ENCODE measurements at regions not wholly inside any gene's neighbourhood (a gene's known extent, or its start where the extent isn't known, plus 50 kb on each side); places are given as distances from the start of the nearest gene placed in this dataset.

GRCh38 chr7:42991913-42992591 is 59.9 kb downstream of the MRPL32 start:
- Histone ChIP-seq H3K14ac (ENCODE audit: insufficient read depth, low read length) (no peak overlapping the region), H3K56ac (ENCODE audit: insufficient read length, low read depth, low read length) (no peak overlapping the region), H2BK20ac (ENCODE audit: low read depth, low read length, poor library complexity, severe bottlenecking) (no peak overlapping the region), H3K4me2 (ENCODE audit: insufficient read depth, insufficient read length, low read length) (no peak overlapping the region), H2BK15ac (ENCODE audit: low read depth, low read length) (no peak overlapping the region), H4K20me1 (ENCODE audit: control insufficient read depth, insufficient read depth, insufficient read length) (no peaks in the 10 kb centered on the region), H2AFZ (ENCODE audit: low read length) (no peak overlapping the region), H3K79me1 (ENCODE audit: insufficient read depth, low read depth, low read length, poor library complexity, severe bottlenecking) (no peaks in the 10 kb centered on the region), H2BK5ac (ENCODE audit: insufficient read length, low read length) (no peak overlapping the region), H3K27ac (ENCODE audit: insufficient read length, low read depth, low read length) (no peak overlapping the region), H3K9me3 (ENCODE audit: control insufficient read depth, low read depth, low read length) (no peaks in the 10 kb centered on the region), H3K18ac (ENCODE audit: insufficient read length, low read depth, low read length) (no peak overlapping the region), H3K4ac (ENCODE audit: low read depth, low read length) (no peak overlapping the region), H3K23me2 (ENCODE audit: insufficient read length, low read depth, low read length, poor library complexity, severe bottlenecking) (no peaks in the 10 kb centered on the region), H3K9ac (ENCODE audit: extremely low read depth, insufficient read length, low read length) (no peak overlapping the region), H3K4me1 (ENCODE audit: insufficient read depth, low read length) (no peaks in the 10 kb centered on the region), H2BK12ac (ENCODE audit: insufficient read length, low read depth, low read length) (no peak overlapping the region), H3K23ac (ENCODE audit: insufficient read length, low read depth, low read length) (no peak overlapping the region), H3K79me2 (ENCODE audit: insufficient read depth, low read length) (no peaks in the 10 kb centered on the region), H4K91ac (ENCODE audit: insufficient read length, low read depth, low read length) (no peak overlapping the region), H2AK5ac (ENCODE audit: insufficient read length, low read length) (no peak overlapping the region), H2BK120ac (ENCODE audit: low read depth, low read length, poor library complexity, severe bottlenecking) (no peak overlapping the region), H3K27me3 (ENCODE audit: insufficient read depth, low read length) (no peaks in the 10 kb centered on the region), H3T11ph (ENCODE audit: low read length) (no peak overlapping the region), H4K5ac (ENCODE audit: insufficient read length, low read depth, low read length) (no peak overlapping the region), H4K8ac (replicated peaks; ENCODE audit: insufficient read length, low read depth, low read length) (no peak overlapping the region)
- TF ChIP-seq CTCF (conservative IDR thresholded peaks at IDR 0.05) = peak; percentile 37; the same call in 2 of the 3 replicates
- no peak overlapping the region for H3K27ac Mint-ChIP-seq
- peaks cover 19 to 24% of the 10 kb centered on the region in 2 experiments for H3K4me1 Mint-ChIP-seq
- peak; percentile 43 for DNase-seq
- no CpG with 5 or more reads among the region's 13 CpGs for WGBS (ENCODE audit: extremely low coverage, insufficient read length, low lambda C conversion rate)
- no peak overlapping the region for H3K4me3 Mint-ChIP-seq
- H3K9me3 Mint-ChIP-seq = no peaks in the 10 kb centered on the region
- H3K27me3 Mint-ChIP-seq (ENCODE audit: low read depth) = no peaks in the 10 kb centered on the region
- no peaks in the 10 kb centered on the region for H3K36me3 Mint-ChIP-seq (ENCODE audit: insufficient read depth in 1 of 3, low read depth in 3 of 3)

Measured in H9 (cell line).